Prostate gland (tissue), 2 donors: ENCODE measurements at regions not wholly inside any gene's neighbourhood (a gene's known extent, or its start where the extent isn't known, plus 50 kb on each side); places are given as distances from the start of the nearest gene placed in this dataset.

ENCODE experiments used
- CTCF ChIP-seq, 4 experiments: fragments of 200-600 bp in 2 of 4; fragments of 450-650 bp in 2 of 4; sonication (generic) in 2 of 4; IDR thresholded peaks; 1 replicate in 3 of 4; 2 replicates in 1 of 4; pipeline ENCODE4 v1.5.1; 2016 to 2019; ENCODE audit warnings: antibody characterized with exemption in 4 of 4, mild to moderate bottlenecking in 2 of 4, moderate library complexity in 2 of 4
- POLR2A ChIP-seq: fragments of 450-650 bp; IDR thresholded peaks from one replicate; pipeline ENCODE4 v1.6.1; 2016; ENCODE audit warnings: antibody characterized with exemption, mild to moderate bottlenecking
- POLR2AphosphoS5 ChIP-seq: sonication (generic); formaldehyde crosslinking; IDR thresholded peaks from one replicate; pipeline ENCODE4 v1.6.1; 2017; ENCODE audit warnings: antibody characterized with exemption

GRCh38 chr5:126004636-126005035, 418.6 kb upstream of the GRAMD2B start:
- TF ChIP-seq POLR2A (no peak), CTCF (IDR thresholded peaks at IDR 0.05) (no peak), POLR2AphosphoS5 (peak; percentile 77)
